Suprapubic skin (tissue), 3 donors: ENCODE measurements at regions not wholly inside any gene's neighbourhood (a gene's known extent, or its start where the extent isn't known, plus 50 kb on each side); places are given as distances from the start of the nearest gene placed in this dataset.

Experiments
- EP300 ChIP-seq: sonication (generic); formaldehyde crosslinking; IDR thresholded peaks from one replicate; pipeline ENCODE4 v1.6.1; 2017; ENCODE audit warnings: antibody characterized with exemption
- TF ChIP-seq, protein P1 (sequence below), 2 donors: fragments of 200-600 bp in 1 of 2; fragments of 450-650 bp in 1 of 2; sonication (generic) in 1 of 2; IDR thresholded peaks; one replicate each; pipeline ENCODE4 v1.5.1; 2016 to 2019; ENCODE audit warnings: antibody characterized with exemption in 2 of 2, mild to moderate bottlenecking in 1 of 2, moderate library complexity in 1 of 2

DNA sequence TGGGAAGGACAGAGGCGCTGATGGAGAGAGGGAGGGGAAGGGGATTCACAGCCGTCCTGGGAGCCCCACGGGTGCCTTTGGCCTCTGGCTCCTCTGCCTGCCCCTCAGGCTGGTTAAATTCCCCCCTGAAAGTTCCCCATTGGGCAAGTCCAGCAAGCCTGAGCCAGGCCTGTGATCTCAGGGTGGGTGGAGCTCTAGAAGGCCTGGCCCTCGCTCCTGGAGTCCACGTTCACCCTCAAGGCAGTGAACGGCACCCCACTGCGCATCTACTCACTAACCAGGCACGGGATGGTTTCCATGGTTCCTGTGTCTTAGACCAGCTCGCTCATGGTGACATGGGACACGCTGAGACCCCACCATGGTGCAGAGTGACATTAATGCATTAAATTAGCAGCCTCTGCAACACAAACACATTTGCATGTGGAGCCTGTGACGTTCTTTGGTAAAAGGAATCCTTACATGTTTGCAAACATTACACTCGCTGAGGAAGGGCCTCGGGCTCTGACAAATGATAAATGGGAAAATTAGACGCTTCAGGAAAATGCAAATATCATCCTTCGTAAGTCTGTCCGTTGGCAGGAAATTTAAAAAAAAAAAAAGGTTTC, 452.7 kb downstream of the PREX1 start:
- no peak for TF ChIP-seq EP300
- TF ChIP-seq, protein P1, sequence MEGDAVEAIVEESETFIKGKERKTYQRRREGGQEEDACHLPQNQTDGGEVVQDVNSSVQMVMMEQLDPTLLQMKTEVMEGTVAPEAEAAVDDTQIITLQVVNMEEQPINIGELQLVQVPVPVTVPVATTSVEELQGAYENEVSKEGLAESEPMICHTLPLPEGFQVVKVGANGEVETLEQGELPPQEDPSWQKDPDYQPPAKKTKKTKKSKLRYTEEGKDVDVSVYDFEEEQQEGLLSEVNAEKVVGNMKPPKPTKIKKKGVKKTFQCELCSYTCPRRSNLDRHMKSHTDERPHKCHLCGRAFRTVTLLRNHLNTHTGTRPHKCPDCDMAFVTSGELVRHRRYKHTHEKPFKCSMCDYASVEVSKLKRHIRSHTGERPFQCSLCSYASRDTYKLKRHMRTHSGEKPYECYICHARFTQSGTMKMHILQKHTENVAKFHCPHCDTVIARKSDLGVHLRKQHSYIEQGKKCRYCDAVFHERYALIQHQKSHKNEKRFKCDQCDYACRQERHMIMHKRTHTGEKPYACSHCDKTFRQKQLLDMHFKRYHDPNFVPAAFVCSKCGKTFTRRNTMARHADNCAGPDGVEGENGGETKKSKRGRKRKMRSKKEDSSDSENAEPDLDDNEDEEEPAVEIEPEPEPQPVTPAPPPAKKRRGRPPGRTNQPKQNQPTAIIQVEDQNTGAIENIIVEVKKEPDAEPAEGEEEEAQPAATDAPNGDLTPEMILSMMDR (IDR thresholded peaks at IDR 0.05), result no peak
